Muscle of leg (tissue), 3 donors: ENCODE measurements at regions not wholly inside any gene's neighbourhood (a gene's known extent, or its start where the extent isn't known, plus 50 kb on each side); places are given as distances from the start of the nearest gene placed in this dataset.
A peak's percentile ranks its signal among the peaks of the same experiment; 100 is the strongest.

Source experiments
- DNase-seq: peaks from one replicate; pipeline ENCODE4 v3.0.0; 2013
- H3K27ac ChIP-seq: one replicate; pipeline ENCODE4 v1.5.1; 2013; ENCODE audit warnings: mild to moderate bottlenecking, low read length, control low read depth
- H3K27me3 ChIP-seq: one replicate; pipeline ENCODE4 v1.6.1; 2013; ENCODE audit warnings: low read length; ENCODE audit not compliant: control insufficient read depth, insufficient read depth
- H3K36me3 ChIP-seq: one replicate; pipeline ENCODE4 v1.6.1; 2013; ENCODE audit warnings: low read length; ENCODE audit not compliant: control insufficient read depth, insufficient read depth
- H3K4me1 ChIP-seq: one replicate; pipeline ENCODE4 v1.6.1; 2013; ENCODE audit warnings: low read length; ENCODE audit not compliant: control insufficient read depth, insufficient read depth
- H3K4me3 ChIP-seq: one replicate; pipeline ENCODE4 v1.5.1; 2013; ENCODE audit warnings: low read length, control low read depth
- H3K9me3 ChIP-seq: replicated peaks from 2 replicates; pipeline ENCODE4 v1.6.1; 2013; ENCODE audit warnings: low read depth, low read length; ENCODE audit not compliant: control insufficient read depth
- WGBS: methylation state at CpG from one replicate; pipeline ENCODE4 v1.1.5; 2013; ENCODE audit warnings: missing lambda C conversion rate; ENCODE audit not compliant: insufficient coverage; 5-methylcytosine and 5-hydroxymethylcytosine counted together

DNA sequence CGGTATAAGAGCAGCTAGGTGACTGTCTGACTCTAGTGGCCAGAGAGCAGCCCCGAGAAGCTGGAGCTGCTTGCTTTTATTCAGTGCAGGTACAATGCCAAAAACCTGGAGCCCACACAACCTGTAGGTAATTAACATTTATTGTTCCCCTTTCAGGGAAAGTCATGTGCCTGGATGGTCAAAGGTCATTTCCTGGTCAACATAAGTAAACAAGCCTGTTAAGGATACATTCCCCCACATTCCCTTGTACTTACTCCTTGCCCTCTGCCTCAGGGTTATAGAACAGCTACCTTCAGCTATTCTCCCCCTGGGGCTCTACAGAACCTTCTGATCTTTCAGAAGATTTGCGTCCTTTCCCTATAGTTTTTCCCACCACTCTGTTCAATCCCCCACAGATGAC lies 253.4 kb downstream of the TMA16 start:
- 100% methylated on average over 1 of the region's 3 CpGs for WGBS
- Histone ChIP-seq H3K9me3 (no peaks in the 10 kb centered on the region), H3K4me1 (no peaks in the 10 kb centered on the region), H3K36me3 (no peaks in the 10 kb centered on the region), H3K27me3 (no peaks in the 10 kb centered on the region), H3K27ac (no peak overlapping the region), H3K4me3 (no peak overlapping the region)
- DNase-seq = no peak

DNA sequence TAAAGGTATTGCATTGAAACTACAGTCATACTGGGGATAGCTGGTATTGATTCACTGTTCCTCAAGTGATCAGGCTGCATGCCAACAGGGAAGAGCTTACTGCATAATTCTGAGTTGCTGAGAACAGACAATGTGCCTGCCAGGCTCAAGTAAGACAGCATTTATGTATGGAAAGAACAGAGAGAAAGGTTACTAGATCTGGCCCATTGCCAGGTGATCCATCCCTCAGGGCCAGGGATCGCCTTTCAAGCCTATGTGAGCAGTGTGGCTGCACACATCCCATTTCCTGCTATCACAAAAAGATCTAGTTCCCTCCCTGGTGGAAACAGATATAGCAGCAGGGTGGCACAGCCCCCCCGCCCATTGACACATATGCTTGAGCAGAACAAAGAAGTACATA lies 254.0 kb downstream of the TMA16 start:
- H3K9me3 ChIP-seq = no peaks in the 10 kb centered on the region
- WGBS = no CpG with 5 or more reads among the region's 2 CpGs
- H3K4me1 ChIP-seq = no peaks in the 10 kb centered on the region
- H3K27ac ChIP-seq = no peak overlapping the region
- peak; percentile 7 for DNase-seq
- no peaks in the 10 kb centered on the region for H3K36me3 ChIP-seq
- H3K27me3 ChIP-seq = no peaks in the 10 kb centered on the region
- H3K4me3 ChIP-seq = no peak overlapping the region

DNA sequence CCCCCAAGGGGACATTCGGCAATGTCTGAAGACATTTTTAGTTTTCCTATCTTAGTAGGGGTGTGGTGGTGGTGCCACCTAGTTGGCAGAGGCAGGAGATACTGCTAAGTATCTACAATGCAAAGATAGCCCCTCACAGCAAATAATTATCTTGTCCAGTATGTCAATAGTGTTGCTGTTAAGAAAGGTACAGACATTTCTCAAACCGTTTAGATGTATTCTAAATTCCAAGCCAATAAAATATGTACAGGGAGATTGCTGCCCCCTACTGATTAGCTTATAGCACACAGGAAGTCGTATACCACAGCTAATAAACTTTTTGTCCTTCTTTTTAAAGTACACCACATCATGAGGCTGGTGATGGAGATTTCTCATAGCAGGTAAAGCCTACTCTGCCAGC lies 260.5 kb downstream of the TMA16 start:
- Histone ChIP-seq H3K27me3 (no peaks in the 10 kb centered on the region), H3K36me3 (no peaks in the 10 kb centered on the region), H3K9me3 (no peaks in the 10 kb centered on the region), H3K27ac (no peak overlapping the region), H3K4me1 (no peaks in the 10 kb centered on the region), H3K4me3 (no peak overlapping the region)
- DNase-seq = peak; percentile 2
- no CpG with 5 or more reads among the region's 3 CpGs for WGBS

DNA sequence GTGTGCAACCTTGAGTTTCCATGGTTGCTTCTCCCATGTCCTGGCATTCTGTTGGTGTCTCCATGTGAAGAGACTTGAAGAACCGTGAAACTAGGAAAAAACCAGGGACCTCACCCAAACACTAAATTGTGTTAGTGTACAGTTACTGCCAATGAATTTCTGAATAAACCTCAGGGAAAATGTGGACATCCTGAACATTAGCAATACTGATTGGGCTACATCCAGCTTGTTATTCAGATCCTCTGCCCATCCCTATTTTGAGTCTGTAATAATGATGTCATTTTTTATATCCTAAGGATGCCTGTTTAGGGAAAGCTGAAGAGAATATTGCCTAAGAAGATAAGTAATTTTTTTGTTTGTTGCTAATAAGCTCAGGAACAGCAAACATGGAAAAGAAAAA lies 262.7 kb downstream of the TMA16 start:
- WGBS = no CpG with 5 or more reads among the region's 1 CpG
- Histone ChIP-seq H3K27ac (no peak overlapping the region), H3K4me3 (no peak overlapping the region), H3K9me3 (no peaks in the 10 kb centered on the region), H3K27me3 (no peaks in the 10 kb centered on the region), H3K36me3 (no peaks in the 10 kb centered on the region), H3K4me1 (no peaks in the 10 kb centered on the region)
- peak; percentile 48 for DNase-seq

DNA sequence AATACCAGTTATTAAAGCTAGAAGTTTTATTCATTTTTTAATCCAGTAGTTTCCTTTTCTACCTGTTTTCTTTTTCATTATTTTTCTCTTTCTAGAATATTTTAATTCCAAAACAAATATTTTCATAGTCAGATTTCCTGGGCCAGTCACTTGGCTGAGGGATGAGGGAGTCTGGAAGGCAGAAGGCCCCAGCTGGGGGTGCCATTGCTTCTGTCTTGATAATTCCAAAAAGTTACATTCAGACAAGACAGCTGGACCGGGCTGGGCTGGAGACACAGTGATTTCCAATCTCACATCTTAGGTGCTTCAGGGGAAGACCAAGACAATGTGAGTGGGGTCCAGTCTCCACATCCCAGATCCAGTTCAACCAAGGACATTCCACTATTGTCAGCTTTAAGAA lies 263.5 kb downstream of the TMA16 start:
- Histone ChIP-seq H3K27me3 (no peaks in the 10 kb centered on the region), H3K36me3 (no peaks in the 10 kb centered on the region), H3K4me1 (no peaks in the 10 kb centered on the region), H3K9me3 (no peaks in the 10 kb centered on the region), H3K4me3 (no peak overlapping the region), H3K27ac (no peak overlapping the region)
- WGBS = no CpG with 5 or more reads among the region's 1 CpG
- no peak for DNase-seq

DNA sequence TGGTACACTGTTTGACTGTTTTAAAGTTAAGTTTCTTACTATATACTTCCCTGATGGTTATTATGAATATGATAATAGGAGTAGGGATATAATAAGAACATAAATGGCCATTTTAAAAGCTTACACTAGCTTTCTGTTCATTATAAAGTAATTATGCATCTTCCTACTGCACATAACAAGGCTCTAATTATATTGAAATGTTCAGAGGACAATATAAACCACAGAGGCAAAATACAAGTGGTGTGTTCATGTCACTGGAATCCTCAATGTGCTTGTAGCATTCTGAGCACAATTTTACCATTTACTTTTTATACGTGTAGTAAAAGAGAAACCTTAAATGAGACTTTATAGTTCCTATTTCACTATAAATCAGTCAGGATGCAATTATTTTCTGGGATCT lies 268.3 kb downstream of the TMA16 start:
- no peak overlapping the region for H3K27ac ChIP-seq
- H3K36me3 ChIP-seq = no peaks in the 10 kb centered on the region
- no peaks in the 10 kb centered on the region for H3K4me1 ChIP-seq
- no peaks in the 10 kb centered on the region for H3K27me3 ChIP-seq
- no peaks in the 10 kb centered on the region for H3K9me3 ChIP-seq
- H3K4me3 ChIP-seq = no peak overlapping the region
- no peak for DNase-seq
- no CpG with 5 or more reads among the region's 1 CpG for WGBS

DNA sequence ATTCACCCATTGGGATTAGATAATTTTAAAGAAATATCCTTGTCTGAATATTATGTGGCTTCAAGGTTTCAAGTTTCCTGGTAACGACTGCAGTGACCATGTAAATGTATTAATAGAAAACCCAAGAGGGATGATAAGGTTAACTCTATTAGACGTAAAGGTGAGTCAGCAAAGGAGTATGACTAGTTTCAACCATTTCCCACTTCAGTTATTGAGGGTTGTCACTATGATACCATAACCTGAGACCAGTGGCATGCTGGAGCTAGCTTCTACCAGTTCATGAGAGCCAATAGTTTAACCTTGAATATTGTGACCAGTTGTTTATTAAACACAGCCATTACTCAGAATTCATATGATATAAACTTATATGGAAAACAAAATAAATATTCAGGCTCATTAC lies 270.1 kb downstream of the TMA16 start:
- no peaks in the 10 kb centered on the region for H3K4me1 ChIP-seq
- H3K36me3 ChIP-seq = no peaks in the 10 kb centered on the region
- 60% methylated on average over 1 of the region's 2 CpGs for WGBS
- DNase-seq = no peak
- no peak overlapping the region for H3K27ac ChIP-seq
- no peaks in the 10 kb centered on the region for H3K27me3 ChIP-seq
- H3K4me3 ChIP-seq = no peak overlapping the region
- H3K9me3 ChIP-seq = no peaks in the 10 kb centered on the region

DNA sequence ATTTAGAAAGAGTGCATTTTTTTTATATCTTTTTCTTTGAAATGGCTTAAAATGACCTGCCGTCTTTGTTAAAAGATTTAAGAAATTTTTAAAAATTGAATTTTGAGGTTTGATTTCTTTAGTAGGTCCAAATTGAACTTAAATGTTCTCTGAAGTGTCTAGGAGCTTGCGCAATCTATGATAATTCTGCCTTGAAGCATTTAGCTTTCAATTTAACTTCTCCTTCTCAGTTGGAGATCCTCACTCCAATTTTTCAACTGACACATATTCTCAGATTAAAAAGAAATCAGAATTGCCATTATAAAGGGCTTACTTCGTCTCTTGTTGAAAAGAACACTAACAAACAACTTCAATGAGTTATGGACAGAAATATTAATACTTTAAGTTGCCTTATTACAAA lies 273.5 kb downstream of the TMA16 start:
- DNase-seq = no peak
- Histone ChIP-seq H3K36me3 (no peaks in the 10 kb centered on the region), H3K4me3 (no peak overlapping the region), H3K27ac (no peak overlapping the region), H3K27me3 (no peaks in the 10 kb centered on the region), H3K4me1 (no peaks in the 10 kb centered on the region), H3K9me3 (no peaks in the 10 kb centered on the region)
- no CpG with 5 or more reads among the region's 3 CpGs for whole genome bisulfite sequencing

DNA sequence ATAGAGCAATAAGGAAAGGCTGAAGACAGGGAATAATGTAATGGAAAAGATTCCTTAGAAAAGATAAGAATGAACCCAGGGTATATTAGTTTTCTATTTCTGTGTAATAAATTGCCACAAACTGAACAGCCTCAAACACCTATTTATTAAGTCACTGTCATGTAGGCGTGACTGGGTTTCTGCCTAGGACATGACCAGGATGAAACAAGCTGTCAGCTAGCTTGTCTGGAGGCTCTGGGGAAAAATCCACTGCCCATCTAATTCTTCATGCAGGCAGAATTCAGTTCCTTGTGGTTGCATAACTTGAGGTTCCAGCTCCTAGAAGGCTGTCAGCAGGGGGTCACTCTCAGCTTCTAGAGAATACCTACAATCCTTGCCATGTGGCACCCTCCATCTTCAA lies 277.7 kb downstream of the TMA16 start:
- no peaks in the 10 kb centered on the region for H3K4me1 ChIP-seq
- DNase-seq = no peak
- no peaks in the 10 kb centered on the region for H3K36me3 ChIP-seq
- H3K9me3 ChIP-seq = no peaks in the 10 kb centered on the region
- 71% methylated on average over 1 of the region's 1 CpG for WGBS
- no peak overlapping the region for H3K27ac ChIP-seq
- no peaks in the 10 kb centered on the region for H3K27me3 ChIP-seq
- no peak overlapping the region for H3K4me3 ChIP-seq

DNA sequence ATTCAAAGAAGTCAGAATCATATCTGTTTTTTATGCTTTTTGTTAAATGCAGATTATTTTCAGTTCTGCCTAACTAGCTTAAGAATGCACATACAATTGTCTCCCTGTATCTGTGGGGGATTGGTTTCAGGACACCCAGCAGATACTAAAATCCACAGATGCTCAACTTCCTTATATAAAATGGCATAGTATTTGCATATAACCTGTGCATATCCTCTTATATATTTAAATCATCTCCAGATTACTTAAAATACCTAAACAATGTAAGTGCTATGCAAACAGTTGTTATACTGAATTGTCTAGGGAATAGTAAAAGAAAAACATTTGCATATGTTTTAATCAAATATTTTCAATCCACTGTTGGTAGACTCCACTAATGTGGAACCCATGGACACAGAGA lies 279.4 kb downstream of the TMA16 start:
- Histone ChIP-seq H3K9me3 (no peaks in the 10 kb centered on the region), H3K36me3 (no peaks in the 10 kb centered on the region), H3K27me3 (no peaks in the 10 kb centered on the region), H3K27ac (no peak overlapping the region), H3K4me1 (no peaks in the 10 kb centered on the region), H3K4me3 (no peak overlapping the region)
- DNase-seq = no peak

DNA sequence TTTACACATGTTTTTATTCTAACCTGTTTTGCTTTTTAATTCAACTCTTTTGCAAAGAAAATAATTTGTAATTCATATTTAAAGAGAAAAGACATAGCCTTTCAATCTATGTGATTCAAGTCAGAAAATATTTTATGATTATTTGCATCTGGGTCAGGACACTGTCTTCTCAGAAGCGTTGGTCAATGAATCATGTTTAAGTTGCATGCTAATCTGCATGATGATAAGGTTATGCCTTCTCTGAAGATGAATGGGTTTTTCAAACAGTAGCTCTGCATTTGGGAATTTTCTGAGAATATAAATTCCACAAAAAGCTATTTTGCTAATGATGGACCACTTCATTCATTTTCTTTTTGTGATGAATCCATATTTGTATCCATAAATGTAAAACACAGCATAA lies 282.5 kb downstream of the TMA16 start:
- H3K9me3 ChIP-seq = no peaks in the 10 kb centered on the region
- WGBS = no CpG with 5 or more reads among the region's 1 CpG
- H3K4me1 ChIP-seq = no peaks in the 10 kb centered on the region
- H3K27ac ChIP-seq = no peak overlapping the region
- H3K4me3 ChIP-seq = no peak overlapping the region
- peak; percentile 1 for DNase-seq
- H3K27me3 ChIP-seq = no peaks in the 10 kb centered on the region
- H3K36me3 ChIP-seq = no peaks in the 10 kb centered on the region
